Memory B cell (primary cell): ENCODE measurements at regions not wholly inside any gene's neighbourhood (a gene's known extent, or its start where the extent isn't known, plus 50 kb on each side); places are given as distances from the start of the nearest gene placed in this dataset.

Source experiments
- ATAC-seq: fragments of 150-1000 bp; cut with Tn5 transposase; 2 replicates; pipeline ENCODE4 v1.10.0; 2021; ENCODE audit warnings: low read depth, mild to moderate bottlenecking, moderate library complexity
- DNase-seq, 2 donors: peaks; one replicate each; pipeline ENCODE4 v3.0.0; 2022; ENCODE audit warnings: low spot score in 2 of 2
- H3K27ac Mint-ChIP-seq: one replicate; pipeline ENCODE4 v1.8.0; 2022; ENCODE audit warnings: mild to moderate bottlenecking, moderate library complexity, mixed read lengths
- H3K27me3 Mint-ChIP-seq: one replicate; pipeline ENCODE4 v1.8.0; 2022; ENCODE audit warnings: mixed read lengths
- H3K36me3 Mint-ChIP-seq: one replicate; pipeline ENCODE4 v1.8.0; 2022; ENCODE audit warnings: mild to moderate bottlenecking, mixed read lengths
- H3K4me1 Mint-ChIP-seq: one replicate; pipeline ENCODE4 v1.8.0; 2022; ENCODE audit warnings: mixed read lengths
- H3K4me3 Mint-ChIP-seq: one replicate; pipeline ENCODE4 v1.8.0; 2022; ENCODE audit warnings: mild to moderate bottlenecking, moderate library complexity, mixed read lengths
- H3K9me3 Mint-ChIP-seq: one replicate; pipeline ENCODE4 v1.8.0; 2022; ENCODE audit warnings: mixed read lengths

- Mint-ChIP-seq H3K9me3 (peaks cover 6% of the 10 kb centered on the region), H3K4me3 (no peak overlapping the region), H3K27me3 (no peaks in the 10 kb centered on the region), H3K4me1 (no peaks in the 10 kb centered on the region), H3K27ac (no peak overlapping the region), H3K36me3 (no peaks in the 10 kb centered on the region)
- DNase-seq: no peak
- no peak for ATAC-seq
Observed at GRCh38 chr12:115670869-115671268, 606.6 kb downstream of the MED13L start.

DNA sequence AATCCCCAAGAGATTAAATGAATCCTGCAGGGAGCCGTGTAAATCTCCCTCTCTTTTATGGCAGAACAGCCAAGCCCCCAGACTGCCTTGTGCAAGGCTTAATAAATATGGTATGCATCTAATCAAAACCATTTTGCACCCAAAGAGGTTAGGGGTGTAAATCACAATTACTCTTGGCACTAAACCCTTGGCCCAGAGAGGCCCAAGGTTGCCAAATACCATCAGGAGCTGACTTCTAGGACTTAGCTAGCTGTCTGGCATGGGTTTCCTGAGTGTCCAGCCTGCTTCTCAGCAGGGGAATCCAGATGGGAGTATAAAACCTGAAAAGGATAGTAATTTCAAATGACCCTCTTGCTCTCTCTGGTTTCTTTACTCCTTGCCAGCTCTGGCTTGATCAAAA is 610.4 kb downstream of the MED13L start:
- ATAC-seq (no peak), DNase-seq (no peak)
- Mint-ChIP-seq H3K4me3 (no peak overlapping the region), H3K27me3 (no peaks in the 10 kb centered on the region), H3K4me1 (no peaks in the 10 kb centered on the region), H3K9me3 (peaks cover 4% of the 10 kb centered on the region), H3K27ac (no peak overlapping the region), H3K36me3 (no peaks in the 10 kb centered on the region)

GRCh38 chr12:115666168-115666567 is 611.3 kb downstream of the MED13L start:
- H3K27me3 Mint-ChIP-seq: no peaks in the 10 kb centered on the region
- H3K4me1 Mint-ChIP-seq: no peaks in the 10 kb centered on the region
- no peak overlapping the region for H3K27ac Mint-ChIP-seq
- H3K4me3 Mint-ChIP-seq: no peak overlapping the region
- DNase-seq: no peak
- no peak for ATAC-seq
- H3K36me3 Mint-ChIP-seq: no peaks in the 10 kb centered on the region
- peaks cover 3% of the 10 kb centered on the region for H3K9me3 Mint-ChIP-seq

DNA sequence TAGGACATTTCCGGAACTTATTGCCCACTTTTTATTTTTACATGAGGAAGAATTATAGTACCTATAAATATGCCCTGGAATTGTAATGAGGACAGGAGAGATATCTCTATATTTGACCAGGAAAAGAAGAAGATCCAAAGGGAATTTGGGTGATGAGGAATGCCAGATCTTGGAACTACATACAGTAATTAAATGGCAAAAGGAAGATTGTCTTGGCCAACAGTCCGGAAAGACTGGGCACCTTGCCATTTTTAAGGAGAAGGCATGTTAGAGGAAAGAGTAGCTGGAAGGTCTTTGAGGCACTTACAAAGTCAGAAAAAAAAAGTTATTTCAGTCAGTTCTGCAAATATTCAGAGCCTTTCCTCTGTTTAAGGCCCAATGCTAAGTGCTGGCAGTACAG is 616.4 kb downstream of the MED13L start:
- peaks cover 10% of the 10 kb centered on the region for H3K27me3 Mint-ChIP-seq
- ATAC-seq (no peak), DNase-seq (no peak)
- H3K4me1 Mint-ChIP-seq: peaks cover 2% of the 10 kb centered on the region
- no peak overlapping the region for H3K27ac Mint-ChIP-seq
- no peak overlapping the region for H3K4me3 Mint-ChIP-seq
- peaks cover 5% of the 10 kb centered on the region for H3K9me3 Mint-ChIP-seq
- peaks cover 2% of the 10 kb centered on the region for H3K36me3 Mint-ChIP-seq

DNA sequence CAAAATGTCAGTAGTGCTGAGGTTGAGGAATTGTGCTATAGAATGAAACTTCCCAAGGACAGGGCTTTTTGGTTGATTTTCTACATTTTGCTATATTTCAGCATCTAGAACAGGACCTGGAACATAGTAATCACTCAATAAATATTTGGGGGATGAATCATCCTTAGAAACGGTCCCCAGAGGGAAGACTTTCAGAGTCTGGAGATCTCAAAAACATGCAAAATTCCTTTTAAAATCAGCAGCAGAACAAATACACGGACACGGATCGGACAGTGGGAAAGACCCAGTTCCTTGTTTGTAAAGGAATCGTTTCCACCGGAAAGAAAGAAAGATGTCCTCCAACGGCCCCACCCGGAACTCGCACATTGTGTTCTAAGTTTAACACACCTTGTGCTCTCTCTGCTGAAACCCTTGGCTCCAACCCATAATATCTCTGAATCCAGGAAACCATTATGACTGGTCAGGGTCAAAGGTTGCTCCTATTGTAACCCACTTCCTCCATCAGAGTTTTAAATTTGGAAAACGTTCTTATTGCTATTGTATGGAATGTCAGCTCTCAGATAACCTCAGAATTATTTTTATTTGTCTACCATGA is 617.2 kb downstream of the MED13L start:
- peaks cover 2% of the 10 kb centered on the region for H3K4me1 Mint-ChIP-seq
- H3K9me3 Mint-ChIP-seq: peaks cover 5% of the 10 kb centered on the region
- no peak for ATAC-seq
- H3K27me3 Mint-ChIP-seq: peaks cover 10% of the 10 kb centered on the region
- H3K4me3 Mint-ChIP-seq: no peak overlapping the region
- no peak for DNase-seq
- H3K36me3 Mint-ChIP-seq: peaks cover 2% of the 10 kb centered on the region
- H3K27ac Mint-ChIP-seq: no peak overlapping the region

DNA sequence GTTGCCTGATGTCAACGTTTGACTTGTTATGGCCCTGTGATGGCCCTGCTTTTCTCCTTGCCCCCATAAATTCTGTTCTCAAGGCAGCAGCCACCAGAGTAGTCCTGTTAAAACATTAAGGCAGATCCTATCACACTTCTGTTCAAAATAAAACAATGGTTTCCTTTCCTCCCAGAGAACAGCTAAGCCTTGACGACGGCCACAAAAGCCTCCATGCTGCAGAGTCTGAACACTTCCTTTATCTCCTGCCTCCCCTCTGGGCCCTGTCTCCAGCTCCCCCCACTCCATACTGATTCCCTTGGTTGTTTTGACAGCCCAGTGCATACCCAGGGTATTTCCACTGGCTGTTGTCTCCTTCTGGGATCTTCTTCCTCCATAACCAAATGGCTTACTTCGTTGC is 618.1 kb downstream of the MED13L start:
- H3K27ac Mint-ChIP-seq: no peak overlapping the region
- ATAC-seq: no peak
- no peak overlapping the region for H3K4me3 Mint-ChIP-seq
- DNase-seq: no peak
- peaks cover 13% of the 10 kb centered on the region for H3K27me3 Mint-ChIP-seq
- H3K9me3 Mint-ChIP-seq: peaks cover 5% of the 10 kb centered on the region
- H3K36me3 Mint-ChIP-seq: peaks cover 2% of the 10 kb centered on the region
- peaks cover 2% of the 10 kb centered on the region for H3K4me1 Mint-ChIP-seq

DNA sequence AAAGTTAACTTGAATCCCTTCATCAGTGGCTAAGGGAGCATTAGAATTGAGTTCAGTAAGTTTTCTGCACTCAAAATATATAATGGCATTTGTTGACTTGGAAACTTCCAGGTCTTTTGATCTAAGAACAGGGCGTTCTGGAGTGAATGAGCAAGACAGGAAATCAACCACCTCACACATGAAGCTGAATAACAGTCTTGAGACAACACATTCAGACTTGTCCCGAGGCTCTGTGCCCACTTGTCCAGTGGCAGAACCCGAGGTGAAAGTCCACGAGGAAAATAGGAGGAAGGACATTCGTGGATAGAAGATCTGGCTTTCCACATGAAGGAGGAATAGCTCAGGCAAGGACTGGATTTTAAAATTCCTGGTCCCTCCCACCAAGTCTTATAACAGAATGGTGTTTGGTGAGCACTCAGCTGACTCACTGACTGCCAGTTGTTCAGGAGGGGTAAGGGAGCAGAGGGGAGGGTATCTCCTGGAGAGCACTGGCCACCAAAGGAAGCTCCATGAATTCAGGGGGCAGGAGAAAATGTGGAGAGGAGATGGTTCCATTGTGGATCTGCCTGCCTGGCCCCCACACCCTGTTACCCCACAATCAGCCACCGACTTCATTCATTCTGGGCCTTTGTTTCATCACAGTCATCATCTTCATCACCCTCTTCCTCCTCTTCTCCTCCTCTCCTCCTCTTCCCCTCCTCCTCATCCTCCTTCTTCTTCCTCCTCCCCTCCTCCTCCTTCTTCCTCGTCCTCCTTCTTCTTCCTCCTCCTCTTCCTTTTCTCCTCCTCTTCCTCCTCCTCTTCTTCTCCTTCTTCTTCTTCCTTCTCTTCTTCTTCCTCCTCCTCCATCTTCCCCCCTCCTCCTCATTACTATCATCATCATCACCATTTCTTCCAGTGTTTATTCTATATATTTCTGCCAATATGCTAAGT is 620.1 kb downstream of the MED13L start:
- Mint-ChIP-seq H3K4me3 (no peak overlapping the region), H3K27ac (no peak overlapping the region), H3K4me1 (peaks cover 2% of the 10 kb centered on the region), H3K27me3 (peaks cover 14% of the 10 kb centered on the region), H3K9me3 (peaks cover 3% of the 10 kb centered on the region), H3K36me3 (peaks cover 2% of the 10 kb centered on the region)
- ATAC-seq (no peak), DNase-seq (no peak)

DNA sequence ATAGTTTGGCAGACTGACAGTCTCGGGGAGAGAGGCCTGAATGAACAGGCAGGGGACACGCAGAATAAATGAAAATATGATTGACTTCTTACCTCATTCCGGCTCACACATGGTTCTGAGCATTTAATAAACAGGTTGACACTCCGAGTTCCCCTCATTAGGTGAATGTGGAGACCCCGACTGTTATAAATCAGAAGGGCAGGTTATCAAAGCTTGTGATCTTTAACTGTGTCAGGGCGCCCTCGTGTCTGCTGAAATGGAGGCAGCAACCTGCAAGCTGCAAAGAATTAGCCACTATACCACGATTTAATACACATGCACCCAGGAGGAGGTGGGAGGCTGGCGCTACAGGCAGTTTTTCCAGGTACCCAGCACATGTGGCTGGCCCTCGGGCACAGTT is 627.5 kb downstream of the MED13L start:
- Mint-ChIP-seq H3K36me3 (no peaks in the 10 kb centered on the region), H3K27ac (no peak overlapping the region), H3K9me3 (peaks cover 5% of the 10 kb centered on the region), H3K27me3 (peaks cover 6% of the 10 kb centered on the region), H3K4me1 (no peaks in the 10 kb centered on the region), H3K4me3 (no peak overlapping the region)
- ATAC-seq: no peak
- no peak for DNase-seq

DNA sequence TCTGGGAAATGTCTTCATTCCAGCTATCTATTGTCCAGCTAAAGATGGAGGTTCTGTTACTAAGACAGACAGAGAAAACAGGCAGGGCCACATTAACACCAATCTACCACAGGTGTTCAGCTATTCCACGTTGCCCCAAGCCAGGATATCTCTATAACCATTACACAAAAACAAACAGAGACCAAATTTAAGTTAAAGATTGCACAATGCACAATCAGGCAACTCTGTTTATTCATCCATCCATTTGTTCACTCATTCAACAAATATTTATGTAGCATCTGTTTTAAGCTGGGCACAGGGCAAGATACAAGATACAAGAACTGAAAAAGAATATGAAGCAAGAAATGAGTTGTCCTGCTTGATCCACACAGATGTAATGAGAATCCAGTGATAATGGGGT is 629.0 kb downstream of the MED13L start:
- peaks cover 3% of the 10 kb centered on the region for H3K27me3 Mint-ChIP-seq
- peaks cover 5% of the 10 kb centered on the region for H3K9me3 Mint-ChIP-seq
- no peaks in the 10 kb centered on the region for H3K36me3 Mint-ChIP-seq
- no peak for DNase-seq
- ATAC-seq: no peak
- no peak overlapping the region for H3K4me3 Mint-ChIP-seq
- H3K27ac Mint-ChIP-seq: no peak overlapping the region
- no peaks in the 10 kb centered on the region for H3K4me1 Mint-ChIP-seq

DNA sequence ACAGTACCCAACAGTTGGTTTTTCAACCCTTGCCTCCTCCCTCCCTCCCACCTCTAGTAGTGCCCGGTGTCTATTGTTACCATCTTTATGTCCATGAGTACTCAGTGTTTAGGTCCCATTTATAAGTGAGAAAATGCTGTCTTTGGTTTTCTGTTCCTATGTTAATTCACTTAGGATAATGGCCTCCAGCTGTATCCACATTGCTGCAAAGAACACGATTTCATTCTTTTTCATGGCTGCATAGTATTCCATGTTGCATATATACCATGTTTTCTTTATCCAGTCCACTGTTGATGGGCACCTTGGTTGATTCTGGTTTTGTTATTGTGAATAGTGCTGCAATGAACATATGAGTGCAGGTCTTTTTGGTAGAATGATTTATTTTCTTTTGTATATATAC is 631.3 kb downstream of the MED13L start:
- H3K4me1 Mint-ChIP-seq: no peaks in the 10 kb centered on the region
- DNase-seq (no peak), ATAC-seq (no peak)
- peaks cover 3% of the 10 kb centered on the region for H3K9me3 Mint-ChIP-seq
- peaks cover 2% of the 10 kb centered on the region for H3K27me3 Mint-ChIP-seq
- no peaks in the 10 kb centered on the region for H3K36me3 Mint-ChIP-seq
- no peak overlapping the region for H3K4me3 Mint-ChIP-seq
- no peak overlapping the region for H3K27ac Mint-ChIP-seq

- Mint-ChIP-seq H3K27me3 (no peaks in the 10 kb centered on the region), H3K9me3 (peaks cover 2% of the 10 kb centered on the region), H3K27ac (no peak overlapping the region), H3K36me3 (no peaks in the 10 kb centered on the region), H3K4me1 (no peaks in the 10 kb centered on the region), H3K4me3 (no peak overlapping the region)
- DNase-seq: no peak
- ATAC-seq: no peak
Observed at GRCh38 chr12:115640929-115641328, 636.6 kb downstream of the MED13L start.

DNA sequence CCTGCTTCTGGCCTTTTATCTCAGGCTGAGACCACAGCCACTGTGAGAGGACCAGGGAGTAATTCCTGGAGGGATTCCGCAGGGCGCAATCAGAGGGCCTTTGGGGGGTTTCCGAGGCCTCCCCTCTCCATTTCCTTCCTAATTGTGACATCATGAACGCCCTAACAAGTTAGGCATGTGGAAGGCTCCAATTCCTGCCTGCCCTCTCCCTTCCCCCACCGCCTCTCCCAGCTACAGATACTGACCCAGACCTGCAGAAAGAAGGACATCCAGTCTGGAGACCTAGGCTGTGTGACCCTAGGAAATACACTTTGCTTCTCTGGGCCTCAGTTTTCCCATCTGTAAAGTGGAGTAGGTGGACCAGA is 637.9 kb downstream of the MED13L start:
- no peak overlapping the region for H3K4me3 Mint-ChIP-seq
- H3K27me3 Mint-ChIP-seq: peaks cover 6% of the 10 kb centered on the region
- H3K36me3 Mint-ChIP-seq: no peaks in the 10 kb centered on the region
- ATAC-seq (no peak), DNase-seq (no peak)
- no peak overlapping the region for H3K27ac Mint-ChIP-seq
- peaks cover 6% of the 10 kb centered on the region for H3K9me3 Mint-ChIP-seq
- no peaks in the 10 kb centered on the region for H3K4me1 Mint-ChIP-seq

GRCh38 chr12:115638733-115639647 is 638.5 kb downstream of the MED13L start:
- H3K9me3 Mint-ChIP-seq: peaks cover 6% of the 10 kb centered on the region

DNA sequence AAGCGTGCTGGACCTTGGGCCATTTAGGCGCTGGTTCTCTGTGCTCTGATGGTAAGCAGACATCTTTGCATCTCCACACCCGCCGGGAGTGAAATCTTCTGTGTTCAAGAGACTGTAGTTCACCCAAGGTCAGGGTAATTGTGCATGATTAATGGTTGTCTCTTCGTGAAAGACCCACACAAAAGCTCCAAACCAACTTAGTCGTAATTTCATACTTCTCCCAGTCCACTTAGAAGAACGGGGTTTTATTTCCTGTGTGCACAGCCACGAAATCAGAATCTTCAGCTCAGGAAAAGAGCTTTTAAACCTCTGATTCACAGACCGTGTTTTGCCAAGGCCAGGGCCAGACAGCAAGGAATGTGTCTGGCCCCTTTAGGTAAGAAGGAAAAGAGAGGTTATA is 640.9 kb downstream of the MED13L start:
- DNase-seq: no peak
- H3K27me3 Mint-ChIP-seq: peaks cover 6% of the 10 kb centered on the region
- H3K27ac Mint-ChIP-seq: no peak overlapping the region
- no peak for ATAC-seq
- H3K36me3 Mint-ChIP-seq: no peaks in the 10 kb centered on the region
- H3K9me3 Mint-ChIP-seq: peaks cover 4% of the 10 kb centered on the region
- H3K4me1 Mint-ChIP-seq: no peaks in the 10 kb centered on the region
- no peak overlapping the region for H3K4me3 Mint-ChIP-seq

More at GRCh38 chr12:115638733-115639647, 638.5 kb downstream of the MED13L start:
- DNase-seq (no peak), ATAC-seq (no peak)
- Mint-ChIP-seq H3K27me3 (peaks cover 6% of the 10 kb centered on the region), H3K27ac (no peak overlapping the region), H3K36me3 (no peaks in the 10 kb centered on the region), H3K4me1 (no peaks in the 10 kb centered on the region), H3K4me3 (no peak overlapping the region)
